T-helper 1 cell (primary cell): ENCODE measurements at regions not wholly inside any gene's neighbourhood (a gene's known extent, or its start where the extent isn't known, plus 50 kb on each side); places are given as distances from the start of the nearest gene placed in this dataset.
A peak's percentile ranks its signal among the peaks of the same experiment; 100 is the strongest.

Source experiments
- DNase-seq, 5 donors: peaks; one replicate each; pipeline ENCODE4 v3.0.0-alpha.2; 2012 to 2020

DNA sequence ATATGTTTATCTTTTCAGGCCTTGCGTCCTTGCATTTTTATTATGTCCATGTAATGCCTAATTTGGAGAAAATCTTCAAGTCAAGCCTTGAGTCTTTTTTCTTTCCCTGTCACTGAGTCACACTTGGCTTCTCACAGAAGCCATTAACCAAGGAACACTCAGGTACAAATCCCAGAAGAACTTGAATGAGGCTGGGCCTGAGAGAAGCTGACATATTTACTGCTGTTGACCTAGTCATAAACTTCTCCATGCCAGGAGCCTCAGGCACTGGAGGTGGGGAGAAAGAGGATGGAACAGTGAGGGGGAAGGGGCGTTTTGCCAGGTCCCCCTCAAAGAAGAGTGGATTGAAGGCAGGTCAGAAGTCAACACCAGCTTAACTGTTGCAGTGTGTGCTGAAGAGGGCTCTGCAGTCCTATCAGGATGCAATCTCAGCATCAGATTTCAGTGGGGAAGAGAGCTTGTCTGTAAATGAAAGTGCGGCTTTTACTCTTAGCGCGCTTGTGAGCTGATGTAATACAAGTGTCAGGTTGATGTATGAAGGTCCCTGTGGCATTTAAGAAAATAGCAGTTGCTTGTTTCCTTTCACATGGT is 526.0 kb downstream of the ETS1 start:
- DNase-seq: peak in 1 of 5 donors; percentile 38

DNA sequence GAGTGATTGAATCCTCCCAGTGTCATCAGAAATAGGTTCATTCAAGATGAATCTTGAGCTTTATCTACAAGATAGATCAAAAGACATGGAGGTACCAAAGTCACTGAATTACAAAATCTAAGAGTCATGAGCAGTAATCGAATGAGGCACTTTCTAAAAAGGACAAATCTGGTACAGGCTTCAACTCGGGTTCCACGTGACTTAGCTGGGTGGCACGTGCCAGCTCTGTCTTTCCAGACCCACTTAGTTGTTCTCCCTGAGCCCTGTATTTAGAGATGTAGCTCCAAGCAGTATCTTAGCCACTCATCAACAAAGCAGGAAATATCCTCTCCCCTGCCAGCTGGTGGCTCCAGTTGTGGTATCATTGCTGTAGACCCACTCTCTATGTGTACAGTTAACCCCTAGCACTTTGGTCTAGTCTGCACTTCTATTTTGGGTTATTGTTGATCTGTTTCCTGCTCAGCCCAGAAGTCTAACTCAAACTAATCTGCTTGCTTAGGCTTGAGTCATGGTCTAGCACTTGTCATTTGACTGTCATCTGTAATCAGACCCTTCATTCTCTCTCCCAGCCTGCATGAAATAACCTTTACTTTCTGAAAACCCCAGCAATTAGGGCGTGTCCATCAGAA is 528.7 kb downstream of the ETS1 start:
- peak in 1 of 5 donors; percentile 22 for DNase-seq

DNA sequence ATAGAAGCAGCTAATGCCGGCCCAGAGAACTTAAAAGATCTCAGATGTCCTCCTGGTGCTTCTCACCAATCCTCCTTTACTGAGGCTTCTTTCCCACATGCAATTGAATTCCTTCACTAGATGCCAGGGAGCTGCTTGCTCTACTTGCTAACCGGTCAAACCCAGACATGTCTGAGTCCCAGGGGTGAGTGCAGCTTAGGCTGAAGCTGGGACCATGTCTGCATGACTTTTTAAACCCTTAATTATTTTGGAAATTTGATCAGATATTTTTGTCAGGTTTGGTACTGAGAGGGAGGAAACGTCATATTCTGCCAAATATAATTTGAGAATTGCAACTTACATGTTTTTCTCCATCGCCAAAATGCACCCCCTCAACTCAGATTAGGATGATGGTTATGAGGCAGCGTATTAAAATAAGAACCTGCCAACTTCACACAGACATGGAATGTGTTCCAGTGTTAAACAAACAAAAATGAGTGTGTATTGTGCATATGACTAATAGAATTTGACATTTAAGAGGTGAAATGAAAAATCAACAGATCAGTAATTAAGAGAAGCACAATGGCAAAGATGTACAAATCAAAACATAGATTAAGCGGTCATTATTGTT is 529.5 kb downstream of the ETS1 start:
- DNase-seq: no peak

DNA sequence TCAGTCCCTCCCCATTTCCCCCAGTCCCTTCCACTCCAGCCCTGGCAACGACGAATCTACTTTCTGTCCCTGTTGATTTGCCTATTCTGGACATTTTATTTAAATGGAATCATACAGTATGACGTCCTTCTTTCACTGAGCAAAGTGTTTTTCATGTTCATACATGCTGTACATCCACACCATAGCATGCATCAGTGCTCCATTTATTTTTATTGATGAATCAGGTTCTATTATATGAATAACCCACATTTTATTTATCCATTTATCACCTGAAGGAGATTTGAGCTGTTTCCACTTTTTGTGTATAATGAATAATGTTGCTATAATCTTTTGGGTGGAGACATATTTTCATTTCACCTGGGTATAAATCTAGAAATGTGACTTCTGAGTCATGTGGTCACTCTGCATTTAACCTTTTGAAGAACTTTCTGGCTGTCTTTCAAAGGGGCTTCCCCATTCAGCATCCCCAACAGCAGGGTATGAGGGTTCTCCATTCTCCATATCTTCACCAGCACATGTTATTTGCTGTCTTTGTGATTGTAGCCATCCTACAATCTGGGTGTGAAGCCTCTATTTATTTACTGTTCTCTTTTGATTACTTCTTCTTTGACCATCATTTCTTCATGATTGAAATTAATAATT is 531.7 kb downstream of the ETS1 start:
- DNase-seq: no peak

DNA sequence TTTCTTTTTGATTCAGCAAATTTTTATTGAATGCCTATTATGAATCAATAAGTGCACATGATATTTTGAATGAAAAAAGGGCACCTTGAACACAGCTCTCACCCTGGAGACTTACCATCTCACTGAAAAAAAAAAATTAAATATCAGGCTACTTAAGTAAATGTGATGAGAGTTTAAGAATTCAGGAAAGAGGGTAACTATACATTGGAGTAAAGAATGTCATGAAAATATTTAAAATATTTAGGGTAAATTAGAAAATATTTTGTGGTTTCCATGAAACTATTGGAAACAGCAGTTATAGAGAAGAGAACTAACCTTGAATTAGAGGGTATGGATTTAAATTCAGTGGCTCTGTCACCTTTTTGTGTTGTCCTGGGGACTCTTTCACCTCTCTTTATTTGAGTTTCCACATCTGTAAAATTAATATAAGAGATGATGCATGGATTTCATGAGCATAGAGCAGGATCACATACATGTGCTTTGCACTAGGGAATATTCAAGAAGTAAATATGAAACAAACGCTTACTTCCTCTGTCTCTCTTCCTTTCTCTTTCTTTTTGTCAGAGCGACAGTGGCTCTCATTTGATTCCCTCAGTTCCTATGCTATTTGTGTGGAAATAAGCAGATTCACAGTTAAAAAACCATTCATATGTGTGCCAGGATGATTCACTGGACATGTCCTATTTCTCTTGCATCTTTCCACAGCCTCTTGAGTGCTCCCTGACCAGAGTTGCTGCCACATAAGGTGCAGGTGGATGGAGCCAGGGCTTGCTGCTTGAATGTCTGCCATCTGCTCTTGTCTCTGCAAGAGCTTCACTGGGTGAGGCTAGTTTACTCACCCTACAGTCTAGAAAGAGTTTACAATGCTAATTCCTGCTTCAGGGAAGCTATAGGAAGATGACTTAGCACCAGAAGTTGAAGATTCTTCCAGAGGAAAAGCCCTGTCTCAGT is 533.1 kb downstream of the ETS1 start:
- DNase-seq: peak in 1 of 5 donors; percentile 46

DNA sequence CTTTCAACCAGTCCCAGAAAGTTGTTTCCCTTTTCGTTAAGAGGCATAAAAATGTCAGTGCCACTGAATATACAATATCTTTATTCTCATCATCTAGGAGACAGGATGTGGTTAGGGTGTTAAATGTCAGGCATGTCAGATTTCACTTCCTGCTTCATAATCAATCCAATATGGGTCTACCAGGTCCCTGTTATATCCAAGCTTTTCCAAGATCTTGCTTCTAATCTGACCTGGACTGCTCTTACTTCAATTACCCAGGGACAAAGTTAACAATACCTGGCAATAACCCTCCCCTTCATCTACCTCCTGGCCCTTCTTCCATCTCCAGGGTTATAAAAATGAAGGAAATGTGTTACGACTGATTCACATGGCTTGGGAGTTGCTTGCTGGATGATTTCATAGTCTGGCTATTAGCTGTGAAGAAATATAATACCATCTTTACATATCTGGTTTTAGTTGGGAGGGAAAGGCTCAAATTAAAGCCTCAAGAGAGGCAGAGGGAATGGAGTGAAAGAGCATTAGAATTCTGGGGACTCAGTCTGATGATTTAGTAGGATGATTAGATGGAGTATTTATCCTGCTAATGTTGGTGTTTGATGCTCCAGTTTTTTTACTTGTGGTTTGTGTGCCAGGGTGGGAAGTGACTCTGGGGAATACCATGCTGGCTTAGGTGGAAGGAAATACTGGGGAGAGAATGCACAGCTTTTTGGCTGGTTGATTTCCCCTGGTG is 534.3 kb downstream of the ETS1 start:
- DNase-seq: peak in 1 of 5 donors; percentile 77

DNA sequence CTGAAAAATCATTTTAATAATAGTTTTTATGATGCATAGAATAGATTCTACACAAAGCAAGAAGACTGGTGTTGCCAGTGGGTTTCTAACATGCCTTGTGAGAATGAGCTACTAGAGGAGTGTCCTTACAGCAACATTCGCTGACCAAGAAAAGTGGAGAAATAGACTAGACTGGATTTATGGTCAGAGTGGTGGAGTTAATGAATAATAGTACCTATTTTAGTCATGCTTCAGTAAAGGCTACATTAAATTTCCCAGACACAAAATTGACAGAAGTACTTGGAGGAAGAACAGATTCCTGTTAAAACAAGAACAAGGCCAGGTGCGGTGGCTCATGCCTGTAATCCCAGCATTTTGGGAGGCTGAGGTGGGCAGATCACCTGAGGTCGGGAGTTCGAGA is 539.2 kb downstream of the ETS1 start:
- no peak for DNase-seq

DNA sequence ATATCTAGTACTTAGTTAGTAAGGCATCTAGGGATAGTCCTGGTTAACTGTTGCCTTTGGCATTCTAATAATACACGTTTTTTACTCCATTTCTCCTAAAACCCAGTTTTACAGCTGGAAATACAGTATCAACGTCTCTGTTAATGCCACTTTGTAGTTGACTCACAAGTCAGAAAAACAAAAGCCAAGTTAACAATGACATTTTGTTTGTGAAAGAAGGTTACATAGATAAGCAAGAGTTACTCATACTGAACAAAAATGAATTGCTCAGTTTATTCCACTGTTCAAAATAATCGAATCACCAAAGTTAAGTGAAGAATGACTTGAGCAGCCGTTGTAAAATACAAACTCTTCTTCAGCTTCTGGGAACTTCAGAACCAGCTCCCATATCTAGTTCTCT is 540.3 kb downstream of the ETS1 start:
- DNase-seq: no peak

DNA sequence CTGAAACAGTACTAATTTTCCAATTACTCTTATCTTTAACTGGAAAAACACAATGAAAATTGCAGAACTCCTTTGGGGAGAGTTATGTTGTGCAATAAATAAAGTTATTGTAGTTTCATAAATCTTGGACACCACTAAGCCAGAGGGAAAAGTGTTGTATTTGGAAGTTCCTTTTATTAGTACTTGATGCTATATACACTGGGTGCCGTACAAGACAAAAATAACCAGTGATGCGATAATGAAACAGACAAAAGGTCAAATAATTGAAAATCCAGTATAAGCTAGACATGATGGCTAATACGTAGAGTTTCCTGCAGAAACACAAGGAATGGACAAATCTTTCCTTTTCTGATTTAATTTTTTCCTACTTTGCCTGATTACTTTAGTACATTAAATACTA is 541.1 kb downstream of the ETS1 start:
- DNase-seq: no peak

DNA sequence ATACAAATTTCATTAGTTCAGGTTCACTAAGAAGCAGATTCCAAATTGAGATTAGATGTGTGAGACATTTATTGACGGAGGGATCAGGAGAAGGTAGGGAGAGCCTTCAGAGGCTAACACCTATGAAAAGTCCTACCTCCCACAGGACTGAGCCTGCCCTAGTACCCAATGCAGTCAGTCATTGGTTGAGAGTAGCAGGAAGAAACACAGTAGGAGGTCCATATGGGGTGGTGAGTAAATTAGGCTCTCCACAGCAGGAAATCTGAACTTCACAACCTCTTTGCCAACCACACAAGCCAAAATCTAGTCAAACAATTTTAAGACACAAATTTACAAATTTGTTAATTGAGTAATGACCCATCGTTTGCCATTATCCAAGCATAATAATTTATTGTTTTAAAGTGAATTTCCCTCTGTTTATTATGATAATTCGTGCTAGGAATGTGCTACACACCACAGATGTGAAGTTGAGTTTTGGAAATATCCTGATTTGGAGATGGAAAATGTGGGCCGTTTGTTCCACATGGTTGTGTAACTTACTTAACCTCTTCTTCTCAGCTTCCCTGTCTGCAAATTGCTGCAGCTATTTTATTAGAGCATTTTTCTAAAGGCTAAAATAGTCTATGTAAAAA is 542.1 kb downstream of the ETS1 start:
- DNase-seq: no peak

DNA sequence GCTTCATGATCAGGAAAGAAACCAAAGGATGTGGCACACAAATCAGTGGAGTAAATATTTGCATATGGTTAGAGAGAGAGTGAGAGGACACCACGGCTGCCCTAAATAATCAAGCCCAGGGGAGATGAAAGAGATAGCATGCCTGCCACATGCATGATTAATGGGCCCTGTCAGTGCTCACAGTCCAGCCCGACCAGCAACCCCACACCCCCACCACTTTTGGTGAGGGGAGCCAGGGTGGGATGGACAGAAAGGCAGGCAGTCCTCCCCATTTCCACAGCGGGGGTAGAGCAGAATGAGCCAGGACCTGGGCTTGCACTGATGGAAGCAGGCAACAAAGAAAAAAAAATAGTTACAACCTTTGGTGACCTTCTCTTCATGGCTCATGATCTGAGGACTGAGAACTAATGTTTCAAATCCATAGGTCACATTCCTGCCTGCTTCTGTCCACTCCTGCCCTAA is 545.0 kb downstream of the ETS1 start:
- no peak for DNase-seq

DNA sequence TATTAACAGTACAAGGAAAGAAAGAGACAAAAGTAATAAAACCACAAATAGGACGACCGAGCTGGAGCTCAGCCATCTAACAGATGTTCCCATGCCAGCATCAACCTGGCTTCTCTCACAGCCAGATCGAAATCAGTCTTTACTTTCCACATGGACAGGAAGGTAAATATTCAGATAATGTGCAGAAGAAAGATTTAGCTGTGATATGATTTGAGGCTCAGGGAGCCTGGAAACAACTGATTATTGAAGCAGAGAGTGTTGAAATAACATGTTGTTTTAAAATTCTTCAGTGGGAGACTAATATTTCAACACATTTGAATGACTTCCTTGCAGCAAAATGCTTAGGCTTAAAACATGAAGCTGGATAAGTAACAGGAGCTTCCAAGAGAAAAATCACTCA is 546.8 kb downstream of the ETS1 start:
- DNase-seq: no peak

DNA sequence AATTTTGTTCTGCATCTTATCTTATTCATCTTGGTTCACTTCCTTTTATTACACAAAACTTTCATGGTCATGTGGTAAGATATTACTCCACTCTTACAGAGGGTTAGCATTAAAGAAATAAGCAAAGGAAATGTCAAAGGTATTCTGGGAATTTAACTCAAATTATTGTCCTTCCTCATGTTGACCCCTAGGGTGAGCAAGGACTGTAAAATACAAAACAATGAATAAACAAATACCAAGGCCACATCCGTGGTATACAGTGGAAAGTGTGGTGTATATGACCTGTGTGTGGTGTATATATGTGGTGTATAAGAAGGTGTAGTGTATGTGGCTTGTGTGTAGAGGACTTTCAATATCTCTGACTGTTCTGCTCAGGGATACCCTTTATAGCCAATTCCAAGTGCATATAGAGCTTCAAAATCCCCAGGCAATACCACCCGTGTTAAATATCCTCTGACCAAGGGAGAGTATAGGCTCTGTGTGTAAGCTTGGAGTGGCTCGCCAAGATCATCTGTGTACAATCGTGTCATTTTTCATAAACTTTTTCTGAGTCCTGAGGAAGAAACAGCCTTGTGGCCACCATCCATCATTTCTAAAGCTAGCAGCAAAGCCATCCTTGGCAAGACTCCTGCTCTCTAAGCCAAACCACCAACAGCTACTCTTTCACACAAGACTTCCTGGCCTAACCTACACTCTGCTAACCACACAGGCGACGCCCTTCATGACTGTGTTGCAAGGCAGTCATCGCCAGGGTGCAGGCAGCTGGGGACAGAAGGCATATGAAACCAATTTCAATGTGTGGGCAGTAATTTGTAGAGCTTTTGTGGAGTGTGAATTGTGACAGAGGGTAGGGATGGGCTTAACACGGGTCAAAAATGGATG is 548.0 kb downstream of the ETS1 start:
- DNase-seq: peak; percentile 30 to 96 (median 60)

DNA sequence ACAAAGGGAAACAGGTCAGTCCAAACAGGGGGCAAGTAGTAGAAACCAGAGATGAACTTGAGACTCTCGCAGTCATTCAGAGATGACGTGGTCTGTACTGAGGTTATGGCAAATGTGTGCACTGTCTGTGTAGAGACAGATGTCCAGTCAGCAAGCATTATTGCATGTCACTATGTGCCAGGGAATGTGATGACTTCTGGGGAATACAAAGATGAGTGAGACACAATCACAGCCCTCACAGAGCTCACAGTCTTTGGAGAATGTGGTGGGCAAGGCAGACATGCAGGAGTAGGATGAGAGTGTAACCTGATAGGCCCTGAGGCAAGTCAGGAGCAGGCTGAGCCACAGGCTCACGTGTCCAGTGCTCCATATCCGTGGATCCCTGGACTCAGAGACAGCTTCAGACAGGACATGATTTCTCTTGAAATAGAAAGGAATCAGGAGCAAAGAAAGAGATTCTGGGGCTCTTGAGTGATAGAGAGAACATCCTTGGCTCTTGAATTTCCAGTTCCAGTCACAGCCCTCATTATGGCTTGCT is 550.7 kb downstream of the ETS1 start:
- no peak for DNase-seq

DNA sequence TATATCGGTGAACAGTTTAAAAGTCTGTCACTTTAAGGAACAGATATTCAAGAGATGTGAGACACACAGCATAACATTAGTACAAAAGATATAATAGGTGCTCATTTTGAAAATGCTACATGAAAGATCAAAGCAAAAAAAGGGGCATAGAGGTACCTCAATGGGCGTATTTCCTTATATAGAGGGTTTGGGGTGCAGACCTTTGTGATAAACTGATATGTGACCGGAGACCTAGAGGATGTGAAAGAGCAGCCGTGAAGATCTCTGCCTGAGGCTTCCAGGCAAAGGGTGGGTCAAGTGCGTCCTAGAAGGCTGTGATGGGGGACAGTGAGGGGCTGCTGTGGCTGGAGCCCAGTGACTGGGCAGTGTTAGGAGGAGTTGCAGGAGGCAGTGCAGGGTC is 551.4 kb downstream of the ETS1 start:
- DNase-seq: no peak

DNA sequence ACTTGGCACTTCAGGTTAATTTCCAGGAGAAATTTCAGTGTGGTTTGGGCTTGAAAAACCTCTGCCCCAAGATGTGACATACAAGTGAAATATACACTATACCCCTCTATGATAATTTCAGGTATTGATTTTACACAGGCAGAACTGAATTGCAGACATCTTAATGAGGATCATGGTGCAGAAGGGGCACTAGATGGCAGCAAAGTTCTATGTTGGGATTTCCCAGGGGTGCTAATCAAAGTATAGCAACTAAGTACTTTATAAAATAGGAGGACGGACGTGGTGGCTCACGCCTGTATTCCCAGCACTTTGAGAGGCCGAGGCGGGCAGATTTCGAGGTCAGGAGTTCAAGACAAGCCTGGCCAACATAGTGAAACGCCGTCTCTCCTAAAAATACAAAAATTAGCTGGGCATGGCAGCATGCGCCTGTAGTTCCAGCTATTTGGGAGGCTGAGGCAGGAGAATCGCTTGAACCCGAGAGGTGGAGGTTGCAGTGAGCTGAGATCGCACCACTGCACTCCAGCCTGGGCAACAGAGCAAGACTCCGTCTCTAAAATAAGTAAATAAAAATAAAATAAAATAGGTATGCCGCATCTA is 555.7 kb downstream of the ETS1 start:
- peak; percentile 16 to 81 (median 52) for DNase-seq

DNA sequence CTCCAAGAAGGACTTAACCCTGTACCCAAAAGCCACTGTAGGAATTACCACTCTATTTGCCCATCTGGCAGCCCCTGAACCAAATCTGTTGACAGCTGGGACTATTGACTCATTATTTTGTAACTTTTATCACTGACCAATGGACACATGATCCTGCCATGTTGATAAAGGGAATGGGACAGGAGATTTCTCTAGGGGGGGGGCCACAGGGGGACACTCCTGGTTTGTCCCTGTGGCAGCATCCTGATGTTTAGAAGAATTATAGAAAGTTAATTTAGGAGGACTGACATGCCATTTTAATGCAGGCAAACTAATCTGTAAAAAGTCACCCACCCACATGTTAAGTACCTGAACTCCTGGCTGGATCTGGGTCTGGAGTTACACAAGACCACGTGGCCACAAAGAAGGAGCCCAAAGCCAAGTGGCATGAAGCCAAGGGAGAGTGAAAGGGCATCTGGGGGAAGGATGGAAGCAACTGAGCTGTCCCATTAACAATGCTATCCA is 558.1 kb downstream of the ETS1 start:
- DNase-seq: no peak

DNA sequence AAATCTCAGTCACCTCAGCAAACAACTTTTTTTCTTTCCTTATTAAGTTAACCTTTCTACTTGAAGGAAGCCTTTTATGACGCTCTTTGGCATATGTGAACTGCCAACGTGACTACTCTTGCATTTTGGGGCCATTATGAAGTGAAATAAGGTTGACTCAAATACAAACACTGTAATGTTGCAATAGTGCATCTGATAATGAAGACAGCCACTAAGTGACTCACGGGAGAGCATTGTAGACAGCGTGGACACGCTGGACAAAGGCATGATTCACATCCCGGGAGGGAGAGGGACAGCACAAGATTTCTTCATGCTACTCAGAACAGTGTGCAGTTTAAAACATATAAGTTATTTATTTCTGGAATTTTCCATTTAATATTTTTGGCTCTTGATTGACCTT is 560.8 kb downstream of the ETS1 start:
- DNase-seq: no peak

DNA sequence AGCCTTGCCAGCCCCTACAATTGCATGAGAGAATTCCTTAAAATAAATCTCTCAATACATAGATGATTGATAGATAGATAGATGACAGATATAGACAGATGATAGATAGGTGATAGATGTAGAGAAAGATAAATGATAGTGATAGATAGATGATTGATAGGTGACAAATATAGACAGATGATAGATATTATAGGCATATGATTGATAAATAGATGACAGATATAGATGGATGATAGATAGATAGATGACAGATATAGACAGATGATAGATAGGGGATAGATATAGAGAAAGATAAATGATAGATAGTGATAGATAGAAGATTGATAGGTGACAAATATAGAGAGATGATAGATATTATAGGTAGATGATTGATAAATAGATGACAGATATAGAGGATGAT is 564.6 kb downstream of the ETS1 start:
- no peak for DNase-seq

DNA sequence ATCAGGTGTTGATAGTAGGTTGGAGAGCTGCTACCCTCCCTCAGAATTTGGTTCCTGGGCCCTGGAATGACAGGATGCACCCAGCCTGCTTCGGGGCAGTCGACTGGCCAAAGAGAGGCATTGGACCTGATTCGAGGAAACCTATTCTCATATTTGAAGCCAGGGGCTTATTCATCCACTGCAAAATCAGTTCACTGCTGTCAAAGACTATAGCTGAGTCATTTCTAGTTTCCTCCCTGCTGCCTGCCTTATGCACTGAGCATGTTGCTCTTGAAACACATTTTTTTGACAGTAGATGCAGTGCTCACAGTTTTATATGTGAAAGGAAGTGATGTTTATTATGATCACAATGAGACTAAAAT is 565.4 kb downstream of the ETS1 start:
- peak in 1 of 5 donors; percentile 85 for DNase-seq
